CD8-positive, alpha-beta memory T cell (primary cell): ENCODE measurements at regions not wholly inside any gene's neighbourhood (a gene's known extent, or its start where the extent isn't known, plus 50 kb on each side); places are given as distances from the start of the nearest gene placed in this dataset.
A peak's percentile ranks its signal among the peaks of the same experiment; 100 is the strongest.

Source experiments
- CTCF ChIA-PET: fragments of 350-600 bp; sonication (Branson Sonifier 250); formaldehyde crosslinking; loops from one replicate; lab custom pipeline; 2021; ENCODE audit warnings: antibody characterized with exemption; lab: Charles Lee
- POLR2A ChIA-PET: fragments of 350-600 bp; sonication (Branson Sonifier 250); formaldehyde crosslinking; loops from one replicate; lab custom pipeline; 2021; ENCODE audit warnings: antibody characterized with exemption; lab: Charles Lee
- DNase-seq, 5 donors: peaks; one replicate each; pipeline versions ENCODE4 v3.0.0 to v3.0.0-alpha.2; 2020 to 2022; ENCODE audit warnings: mixed read lengths in 1 of 5
- H3K27ac ChIP-seq: one replicate; pipeline ENCODE4 v1.7.0; 2013; ENCODE audit warnings: low read depth, mild to moderate bottlenecking, low read length, moderate library complexity
- H3K27me3 ChIP-seq: 2 replicates; pipeline ENCODE4 v1.7.0; 2013; ENCODE audit warnings: low read length, mild to moderate bottlenecking; ENCODE audit not compliant: insufficient read depth, poor library complexity, severe bottlenecking
- H3K36me3 ChIP-seq: 2 replicates; pipeline ENCODE4 v1.7.0; 2013; ENCODE audit warnings: mild to moderate bottlenecking, low read length, moderate library complexity; ENCODE audit not compliant: insufficient read depth
- H3K4me1 ChIP-seq: 2 replicates; pipeline ENCODE4 v1.7.0; 2013; ENCODE audit warnings: mild to moderate bottlenecking, low read length, moderate library complexity; ENCODE audit not compliant: insufficient read depth
- H3K4me3 ChIP-seq: 2 replicates; pipeline ENCODE4 v1.7.0; 2013; ENCODE audit warnings: mild to moderate bottlenecking, low read length
- H3K9me3 ChIP-seq: 2 replicates; pipeline ENCODE4 v1.7.0; 2013; ENCODE audit warnings: mild to moderate bottlenecking, low read length
- H3K27ac Mint-ChIP-seq, 8 donors: one replicate each; pipeline ENCODE4 v1.8.0; 2020 to 2021; ENCODE audit warnings: mixed read lengths in 8 of 8, mild to moderate bottlenecking in 6 of 8, inconsistent platforms in 3 of 8, moderate library complexity in 3 of 8
- H3K27me3 Mint-ChIP-seq, 2 donors: one replicate each; pipeline ENCODE4 v1.8.0; 2020 to 2021; ENCODE audit warnings: mixed read lengths in 2 of 2, mild to moderate bottlenecking in 1 of 2, moderate library complexity in 1 of 2
- H3K36me3 Mint-ChIP-seq, 3 donors: one replicate each; pipeline ENCODE4 v1.8.0; 2020 to 2021; ENCODE audit warnings: mixed read lengths in 3 of 3, inconsistent platforms in 1 of 3, mild to moderate bottlenecking in 1 of 3
- H3K4me1 Mint-ChIP-seq, 3 donors: one replicate each; pipeline ENCODE4 v1.8.0; 2020 to 2021; ENCODE audit warnings: mixed read lengths in 3 of 3, inconsistent platforms in 1 of 3, mild to moderate bottlenecking in 1 of 3
- H3K4me3 Mint-ChIP-seq, 7 donors: one replicate each; pipeline ENCODE4 v1.8.0; 2020 to 2021; ENCODE audit warnings: mixed read lengths in 7 of 7, mild to moderate bottlenecking in 6 of 7, moderate library complexity in 4 of 7, inconsistent platforms in 2 of 7
- H3K9me3 Mint-ChIP-seq, 5 donors: one replicate each; pipeline ENCODE4 v1.8.0; 2020 to 2022; ENCODE audit warnings: mixed read lengths in 5 of 5, mild to moderate bottlenecking in 3 of 5, moderate library complexity in 2 of 5, inconsistent platforms in 1 of 5

DNA sequence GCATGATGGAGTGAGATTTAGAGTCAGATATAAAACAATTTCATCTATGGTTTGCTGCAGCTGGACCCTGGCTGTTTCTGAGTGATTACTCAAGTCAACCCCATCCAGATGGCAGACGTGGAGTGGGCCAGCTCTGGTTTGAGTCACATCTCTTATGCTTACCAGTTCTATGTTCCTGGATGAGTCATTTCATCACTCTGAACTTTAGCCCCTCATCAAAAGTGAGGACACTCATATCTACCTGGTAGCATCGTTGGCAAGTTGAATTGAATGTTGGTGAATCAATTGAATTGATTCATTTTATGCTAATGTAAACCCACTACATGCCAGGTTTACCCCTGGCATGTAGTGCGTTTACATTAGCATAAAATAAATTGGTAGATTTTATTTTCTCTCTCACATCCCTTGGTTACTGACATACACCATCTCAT, 176.4 kb downstream of the FGF18 start:
- no peak overlapping the region for H3K27ac Mint-ChIP-seq
- no peaks in the 10 kb centered on the region for H3K27me3 ChIP-seq
- H3K9me3 ChIP-seq, result no peaks in the 10 kb centered on the region
- H3K4me3 Mint-ChIP-seq, result no peak overlapping the region
- H3K36me3 Mint-ChIP-seq, result peaks cover 0 to 2% (median 0%) of the 10 kb centered on the region in 3 donors
- no peak overlapping the region for H3K27ac ChIP-seq
- H3K36me3 ChIP-seq, result no peaks in the 10 kb centered on the region
- peaks cover 2 to 4% (median 2%) of the 10 kb centered on the region in 3 donors for H3K4me1 Mint-ChIP-seq
- H3K9me3 Mint-ChIP-seq, result peaks cover 0 to 4% (median 0%) of the 10 kb centered on the region in 5 donors
- ChIA-PET CTCF (no interaction called here), POLR2A (no interaction called here)
- no peaks in the 10 kb centered on the region for H3K4me1 ChIP-seq
- no peak for DNase-seq
- peaks cover 10 to 17% of the 10 kb centered on the region in 2 donors for H3K27me3 Mint-ChIP-seq
- H3K4me3 ChIP-seq, result no peak overlapping the region

DNA sequence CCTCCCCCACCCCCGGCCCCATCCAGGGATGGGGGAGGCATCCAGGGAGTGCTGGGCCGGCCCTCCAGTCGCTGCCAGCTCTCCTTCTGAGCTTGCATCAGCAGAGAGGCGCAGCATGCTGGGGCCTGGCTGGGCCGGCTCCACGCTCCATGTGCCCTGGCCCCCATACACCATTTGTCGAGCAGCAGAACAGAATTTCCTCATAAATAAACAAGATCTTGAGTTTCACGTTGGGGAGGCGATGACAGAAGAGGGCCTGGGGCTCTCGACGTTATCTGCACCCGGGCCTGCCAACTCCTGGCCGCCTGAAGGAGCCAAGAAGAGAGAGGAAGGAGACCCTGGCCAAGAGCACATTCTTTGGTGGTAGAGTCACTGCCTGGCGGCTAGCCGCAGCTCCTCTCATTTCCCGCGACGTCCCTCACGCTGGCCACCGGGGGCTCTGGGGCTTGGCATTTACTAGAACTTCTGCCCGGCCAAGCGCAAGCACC, 177.0 kb downstream of the FGF18 start:
- Mint-ChIP-seq H3K36me3 (peaks cover 0 to 2% (median 0%) of the 10 kb centered on the region in 3 donors), H3K4me1 (peaks cover 4 to 6% (median 4%) of the 10 kb centered on the region in 3 donors), H3K4me3 (no peak overlapping the region), H3K9me3 (peaks cover 0 to 4% (median 0%) of the 10 kb centered on the region in 5 donors), H3K27me3 (peaks cover 9 to 14% of the 10 kb centered on the region in 2 donors), H3K27ac (no peak overlapping the region)
- no peak for DNase-seq
- H3K4me3 ChIP-seq, result no peak overlapping the region
- no peaks in the 10 kb centered on the region for H3K36me3 ChIP-seq
- no peaks in the 10 kb centered on the region for H3K4me1 ChIP-seq
- CTCF ChIA-PET, result no interaction called here
- no peaks in the 10 kb centered on the region for H3K27me3 ChIP-seq
- POLR2A ChIA-PET, result no interaction called here
- H3K27ac ChIP-seq, result no peak overlapping the region
- no peaks in the 10 kb centered on the region for H3K9me3 ChIP-seq

DNA sequence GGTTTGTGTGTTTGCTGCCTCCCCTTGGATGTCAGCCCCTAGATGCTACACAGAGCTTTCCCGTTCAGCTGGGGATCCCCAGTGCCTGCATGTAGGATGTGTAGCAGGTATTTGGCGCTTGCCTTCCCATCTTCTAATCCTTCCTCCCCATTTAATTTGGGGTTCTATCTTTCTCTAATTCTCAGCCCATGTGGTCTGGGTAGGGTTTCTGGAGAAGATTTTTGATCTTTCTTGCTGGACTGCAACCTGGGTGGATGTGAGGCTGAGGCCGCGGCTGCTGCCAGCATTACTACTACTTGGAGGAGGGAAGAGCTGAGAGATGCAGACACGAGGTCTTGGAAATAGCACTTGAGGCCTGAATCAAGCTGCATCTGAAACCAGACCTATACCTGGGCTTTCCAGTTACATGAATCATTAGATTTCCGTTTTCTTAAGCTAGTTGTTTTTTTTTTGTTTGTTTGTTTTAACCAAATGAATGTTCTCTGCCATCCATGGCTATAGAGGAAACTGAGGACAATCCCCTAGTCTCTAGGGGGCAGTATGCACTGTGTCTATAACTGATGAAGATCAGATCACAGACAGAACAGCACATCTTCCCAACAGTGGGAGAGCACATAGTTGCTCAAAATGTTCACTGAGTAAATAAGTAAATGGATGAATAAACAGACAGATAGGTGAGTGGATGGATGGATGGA, 178.6 kb downstream of the FGF18 start:
- peaks cover 4 to 6% (median 4%) of the 10 kb centered on the region in 3 donors for H3K4me1 Mint-ChIP-seq
- ChIA-PET POLR2A (no interaction called here), CTCF (no interaction called here)
- H3K36me3 ChIP-seq, result no peaks in the 10 kb centered on the region
- H3K27me3 Mint-ChIP-seq, result peaks cover 9 to 14% of the 10 kb centered on the region in 2 donors
- H3K4me3 ChIP-seq, result no peak overlapping the region
- H3K4me3 Mint-ChIP-seq, result no peak overlapping the region
- H3K27me3 ChIP-seq, result no peaks in the 10 kb centered on the region
- H3K36me3 Mint-ChIP-seq, result peaks cover 0 to 2% (median 0%) of the 10 kb centered on the region in 3 donors
- peaks cover 0 to 4% (median 0%) of the 10 kb centered on the region in 5 donors for H3K9me3 Mint-ChIP-seq
- H3K9me3 ChIP-seq, result no peaks in the 10 kb centered on the region
- H3K27ac Mint-ChIP-seq, result no peak overlapping the region
- DNase-seq, result no peak
- no peak overlapping the region for H3K27ac ChIP-seq
- H3K4me1 ChIP-seq, result no peaks in the 10 kb centered on the region

DNA sequence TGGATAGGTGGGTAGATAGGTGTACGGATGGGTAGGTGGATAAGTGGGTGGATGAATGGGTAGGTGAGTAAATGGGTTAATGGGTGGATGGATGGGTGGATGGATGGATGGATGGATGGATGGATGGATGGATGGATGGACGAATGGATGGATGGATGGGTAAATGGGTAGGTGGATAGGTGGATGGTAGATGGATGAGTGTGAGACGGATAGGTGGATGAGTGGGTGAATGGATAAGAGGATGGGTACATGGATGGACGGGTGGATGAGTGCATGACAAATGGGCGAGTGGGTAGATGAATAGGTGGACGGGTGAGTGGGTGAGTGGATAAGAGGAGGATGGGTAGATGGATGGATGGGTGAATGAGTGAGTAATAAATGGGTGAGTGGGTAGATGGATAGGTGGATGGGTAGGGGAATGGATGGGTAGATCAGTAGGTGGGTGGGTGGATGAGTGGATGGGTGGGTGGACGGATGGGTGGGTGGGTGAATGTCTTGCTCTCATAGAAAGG, 179.2 kb downstream of the FGF18 start:
- H3K9me3 Mint-ChIP-seq, result peaks cover 0 to 4% (median 0%) of the 10 kb centered on the region in 5 donors
- Histone ChIP-seq H3K27ac (no peak overlapping the region), H3K4me3 (no peak overlapping the region), H3K4me1 (no peaks in the 10 kb centered on the region), H3K36me3 (no peaks in the 10 kb centered on the region), H3K9me3 (no peaks in the 10 kb centered on the region), H3K27me3 (no peaks in the 10 kb centered on the region)
- ChIA-PET CTCF (no interaction called here), POLR2A (no interaction called here)
- no peak for DNase-seq
- H3K4me1 Mint-ChIP-seq, result peaks cover 4 to 6% (median 4%) of the 10 kb centered on the region in 3 donors
- peaks cover 9 to 11% of the 10 kb centered on the region in 2 donors for H3K27me3 Mint-ChIP-seq
- H3K27ac Mint-ChIP-seq, result no peak overlapping the region
- no peak overlapping the region for H3K4me3 Mint-ChIP-seq
- peaks cover 0 to 2% (median 0%) of the 10 kb centered on the region in 3 donors for H3K36me3 Mint-ChIP-seq

DNA sequence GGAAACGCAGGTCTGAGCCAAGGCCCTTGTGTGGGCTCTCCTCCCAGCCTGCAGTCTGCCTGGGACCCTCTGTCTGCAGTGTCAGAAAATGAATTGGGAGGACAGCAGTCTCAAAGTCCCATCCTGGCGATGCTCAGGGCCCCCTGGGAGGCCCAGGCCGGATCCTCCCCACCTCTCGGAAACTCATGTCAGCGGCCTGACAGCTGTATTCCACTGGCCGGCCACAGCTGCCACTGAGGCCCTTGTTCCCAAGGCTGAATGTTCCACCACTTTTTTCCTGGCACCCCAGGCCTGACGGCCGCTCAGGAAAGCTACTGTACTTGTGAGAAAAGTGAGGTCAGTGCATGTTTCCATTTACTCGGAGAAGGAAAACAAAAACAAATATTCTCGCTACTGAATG, 180.0 kb downstream of the FGF18 start:
- no peak overlapping the region for H3K4me3 ChIP-seq
- H3K36me3 Mint-ChIP-seq, result peaks cover 0 to 2% (median 0%) of the 10 kb centered on the region in 3 donors
- no peaks in the 10 kb centered on the region for H3K9me3 ChIP-seq
- H3K4me1 Mint-ChIP-seq, result peaks cover 4 to 6% (median 4%) of the 10 kb centered on the region in 3 donors
- no peaks in the 10 kb centered on the region for H3K36me3 ChIP-seq
- DNase-seq, result no peak
- H3K27ac ChIP-seq, result no peak overlapping the region
- H3K4me3 Mint-ChIP-seq, result no peak overlapping the region
- no peaks in the 10 kb centered on the region for H3K27me3 ChIP-seq
- no peak overlapping the region for H3K27ac Mint-ChIP-seq
- H3K9me3 Mint-ChIP-seq, result peaks cover 0 to 4% (median 0%) of the 10 kb centered on the region in 5 donors
- H3K27me3 Mint-ChIP-seq, result peaks cover 10 to 16% of the 10 kb centered on the region in 2 donors
- no peaks in the 10 kb centered on the region for H3K4me1 ChIP-seq
- ChIA-PET POLR2A (no interaction called here), CTCF (no interaction called here)

DNA sequence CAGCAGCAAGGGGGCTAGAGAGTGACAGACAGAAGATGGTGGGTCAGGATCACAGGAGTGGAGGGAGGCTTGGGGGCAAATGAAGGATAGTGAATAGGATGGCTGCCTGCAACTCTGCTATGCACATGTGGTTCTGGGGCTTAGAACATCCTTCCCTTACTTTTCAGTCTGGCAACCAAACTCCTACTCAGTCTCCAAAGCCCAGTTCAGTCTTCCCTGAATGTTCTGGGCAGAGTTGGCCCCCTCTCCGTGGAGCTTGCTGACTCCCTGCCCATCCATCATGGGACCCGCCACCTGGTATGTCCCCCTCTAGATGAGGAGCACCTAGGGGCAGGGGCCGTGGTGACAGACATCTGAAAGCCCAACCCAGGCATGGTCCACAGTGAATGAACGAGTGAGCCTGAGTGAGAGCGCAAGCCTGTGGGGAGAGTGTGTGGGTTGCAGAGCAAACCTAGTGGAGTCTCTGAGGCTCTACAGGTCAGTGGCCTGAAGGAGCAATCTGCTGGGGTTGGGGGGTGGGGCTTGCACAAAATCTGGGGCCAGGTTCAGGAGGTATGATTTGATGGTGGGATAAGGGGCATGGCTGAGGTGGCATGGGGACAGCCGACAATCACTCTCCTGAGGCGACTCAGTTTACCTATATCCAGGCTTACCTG, 180.6 kb downstream of the FGF18 start:
- Mint-ChIP-seq H3K4me1 (peaks cover 4 to 6% (median 4%) of the 10 kb centered on the region in 3 donors), H3K27ac (peak overlapping the region in 1 of 8 donors; percentile 85), H3K36me3 (peaks cover 0 to 2% (median 0%) of the 10 kb centered on the region in 3 donors), H3K27me3 (peaks cover 10 to 18% of the 10 kb centered on the region in 2 donors), H3K9me3 (peaks cover 0 to 4% (median 0%) of the 10 kb centered on the region in 5 donors), H3K4me3 (peak overlapping the region in 1 of 7 donors; percentile 19)
- ChIA-PET CTCF (no interaction called here), POLR2A (no interaction called here)
- no peak overlapping the region for H3K27ac ChIP-seq
- H3K27me3 ChIP-seq, result no peaks in the 10 kb centered on the region
- DNase-seq, result no peak
- H3K4me3 ChIP-seq, result no peak overlapping the region
- no peaks in the 10 kb centered on the region for H3K4me1 ChIP-seq
- no peaks in the 10 kb centered on the region for H3K36me3 ChIP-seq
- no peaks in the 10 kb centered on the region for H3K9me3 ChIP-seq

DNA sequence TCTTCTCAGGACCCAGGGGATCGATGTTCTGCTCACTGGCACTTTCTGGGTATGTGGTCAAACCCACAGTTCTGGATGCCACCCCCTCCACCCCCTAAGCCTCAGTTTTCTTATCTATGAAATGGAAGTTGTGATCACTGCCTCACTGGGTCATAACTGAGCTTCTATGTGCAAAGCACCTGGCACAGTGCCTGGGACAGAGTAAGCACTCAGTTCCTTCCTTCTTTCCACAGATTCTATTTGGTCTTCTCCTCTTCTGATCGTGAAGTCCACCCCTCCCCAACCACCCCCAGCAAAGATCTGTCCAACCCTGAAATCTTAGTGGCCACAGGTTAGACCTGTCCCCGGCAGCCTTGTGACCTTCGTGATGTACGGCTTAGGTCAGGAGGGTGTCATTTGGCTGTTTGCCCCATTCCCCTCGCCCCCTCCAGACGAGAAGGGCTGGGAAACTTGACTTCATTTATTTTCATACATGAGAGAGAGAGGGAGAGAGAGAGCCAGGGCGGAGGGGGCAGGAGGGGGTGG, 181.4 kb downstream of the FGF18 start:
- H3K27ac Mint-ChIP-seq, result no peak overlapping the region

More for the DNA sequence above, 181.4 kb downstream of the FGF18 start:
- no peaks in the 10 kb centered on the region for H3K27me3 ChIP-seq
- H3K27ac ChIP-seq, result no peak overlapping the region
- H3K4me3 Mint-ChIP-seq, result peak overlapping the region in 1 of 7 donors; percentile 67
- peaks cover 0 to 2% (median 0%) of the 10 kb centered on the region in 3 donors for H3K36me3 Mint-ChIP-seq
- H3K4me1 Mint-ChIP-seq, result peaks cover 4 to 6% (median 4%) of the 10 kb centered on the region in 3 donors
- H3K27me3 Mint-ChIP-seq, result peaks cover 10 to 15% of the 10 kb centered on the region in 2 donors
- CTCF ChIA-PET, result no interaction called here
- H3K9me3 ChIP-seq, result no peaks in the 10 kb centered on the region
- no peak for DNase-seq
- peaks cover 0 to 4% (median 0%) of the 10 kb centered on the region in 5 donors for H3K9me3 Mint-ChIP-seq
- no peak overlapping the region for H3K4me3 ChIP-seq
- POLR2A ChIA-PET, result no interaction called here
- H3K36me3 ChIP-seq, result no peaks in the 10 kb centered on the region
- no peaks in the 10 kb centered on the region for H3K4me1 ChIP-seq
